ENCODE measurements at regions not wholly inside any gene's neighbourhood (a gene's known extent, or its start where the extent isn't known, plus 50 kb on each side); places are given as distances from the start of the nearest gene placed in this dataset.

DNA sequence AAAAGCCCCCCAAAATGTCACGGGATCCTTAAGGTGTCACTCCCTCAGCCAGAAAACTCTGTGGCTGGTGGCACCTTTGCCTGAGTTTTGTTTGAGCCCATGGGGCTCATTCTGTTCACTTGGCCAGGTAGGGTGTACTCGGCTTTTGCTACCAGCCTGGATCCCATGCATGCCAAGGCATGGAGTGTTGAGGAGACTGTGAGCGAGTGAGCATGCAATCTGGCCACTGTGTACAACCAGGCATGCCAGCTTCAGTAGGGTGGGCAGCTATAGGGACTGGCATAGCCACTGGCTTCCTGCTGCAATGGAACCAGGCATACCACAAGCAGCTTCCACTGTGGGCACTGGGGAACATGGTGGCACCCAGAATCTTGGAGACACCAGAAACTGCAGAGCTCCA is 436.0 kb upstream of the GRM3 start:
- H3K4me3 ChIP-seq (ENCODE audit: low read depth, low read length) = no peak overlapping the region
- no peak for DNase-seq (ENCODE audit: low read depth)
- TF ChIP-seq, protein P1, sequence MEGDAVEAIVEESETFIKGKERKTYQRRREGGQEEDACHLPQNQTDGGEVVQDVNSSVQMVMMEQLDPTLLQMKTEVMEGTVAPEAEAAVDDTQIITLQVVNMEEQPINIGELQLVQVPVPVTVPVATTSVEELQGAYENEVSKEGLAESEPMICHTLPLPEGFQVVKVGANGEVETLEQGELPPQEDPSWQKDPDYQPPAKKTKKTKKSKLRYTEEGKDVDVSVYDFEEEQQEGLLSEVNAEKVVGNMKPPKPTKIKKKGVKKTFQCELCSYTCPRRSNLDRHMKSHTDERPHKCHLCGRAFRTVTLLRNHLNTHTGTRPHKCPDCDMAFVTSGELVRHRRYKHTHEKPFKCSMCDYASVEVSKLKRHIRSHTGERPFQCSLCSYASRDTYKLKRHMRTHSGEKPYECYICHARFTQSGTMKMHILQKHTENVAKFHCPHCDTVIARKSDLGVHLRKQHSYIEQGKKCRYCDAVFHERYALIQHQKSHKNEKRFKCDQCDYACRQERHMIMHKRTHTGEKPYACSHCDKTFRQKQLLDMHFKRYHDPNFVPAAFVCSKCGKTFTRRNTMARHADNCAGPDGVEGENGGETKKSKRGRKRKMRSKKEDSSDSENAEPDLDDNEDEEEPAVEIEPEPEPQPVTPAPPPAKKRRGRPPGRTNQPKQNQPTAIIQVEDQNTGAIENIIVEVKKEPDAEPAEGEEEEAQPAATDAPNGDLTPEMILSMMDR (IDR thresholded peaks at IDR 0.05; ENCODE audit: low read depth, low read length, missing control alignments) = no peak

DNA sequence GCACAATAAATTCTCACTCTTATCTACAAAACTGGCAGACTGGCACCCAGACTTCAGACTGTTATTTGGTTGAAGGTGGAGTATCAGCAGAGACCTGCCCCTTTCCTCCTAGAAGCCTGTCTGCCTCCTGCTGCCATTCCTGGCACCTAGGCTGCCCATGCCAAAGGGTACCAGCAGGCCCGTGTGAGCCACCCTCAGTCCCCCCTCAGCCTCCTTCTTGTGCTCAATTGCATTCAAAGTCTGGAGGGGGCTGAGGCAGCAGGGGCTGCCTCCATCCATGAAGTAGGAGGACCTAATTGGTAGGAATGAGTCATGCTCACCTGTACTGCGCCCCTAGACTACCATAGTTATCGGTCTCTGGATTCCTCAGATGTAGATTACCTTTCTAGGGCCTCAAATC is 440.9 kb upstream of the GRM3 start:
- H3K4me3 ChIP-seq (ENCODE audit: low read depth, low read length) = no peak overlapping the region
- TF ChIP-seq, protein P1 (IDR thresholded peaks at IDR 0.05; ENCODE audit: low read depth, low read length, missing control alignments) = no peak
- in situ Hi-C loops (cut with HindIII; ENCODE audit: low sequenced_read_pairs) = no loop called here
- no peak for DNase-seq (ENCODE audit: low read depth)

More for the DNA sequence above, 436.0 kb upstream of the GRM3 start:
- in situ Hi-C loops (cut with HindIII; ENCODE audit: low sequenced_read_pairs) = no loop called here

DNA sequence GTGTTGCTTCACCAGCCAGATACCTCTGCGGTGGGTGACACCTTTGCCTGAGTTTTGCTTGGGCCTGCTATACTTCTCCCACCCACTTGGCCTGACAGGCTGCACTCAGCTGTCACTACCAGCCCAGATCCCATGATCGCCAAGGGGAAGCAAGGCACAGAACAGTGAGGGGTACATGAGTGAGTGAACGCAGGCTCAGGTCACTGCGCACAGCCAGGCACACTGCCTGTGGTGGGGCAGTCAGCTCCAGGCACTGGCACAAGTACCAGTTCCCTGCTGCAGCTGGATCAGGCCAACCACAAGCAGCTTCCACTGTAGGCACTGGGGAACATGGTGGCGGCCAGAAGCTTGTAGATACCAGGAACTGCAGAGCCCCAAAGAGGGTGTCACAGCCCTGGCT is 441.9 kb upstream of the GRM3 start:
- in situ Hi-C loops (cut with HindIII; ENCODE audit: low sequenced_read_pairs) = no loop called here
- no peak for DNase-seq (ENCODE audit: low read depth)
- TF ChIP-seq, protein P1 (IDR thresholded peaks at IDR 0.05; ENCODE audit: low read depth, low read length, missing control alignments) = no peak
- no peak overlapping the region for H3K4me3 ChIP-seq (ENCODE audit: low read depth, low read length)

DNA sequence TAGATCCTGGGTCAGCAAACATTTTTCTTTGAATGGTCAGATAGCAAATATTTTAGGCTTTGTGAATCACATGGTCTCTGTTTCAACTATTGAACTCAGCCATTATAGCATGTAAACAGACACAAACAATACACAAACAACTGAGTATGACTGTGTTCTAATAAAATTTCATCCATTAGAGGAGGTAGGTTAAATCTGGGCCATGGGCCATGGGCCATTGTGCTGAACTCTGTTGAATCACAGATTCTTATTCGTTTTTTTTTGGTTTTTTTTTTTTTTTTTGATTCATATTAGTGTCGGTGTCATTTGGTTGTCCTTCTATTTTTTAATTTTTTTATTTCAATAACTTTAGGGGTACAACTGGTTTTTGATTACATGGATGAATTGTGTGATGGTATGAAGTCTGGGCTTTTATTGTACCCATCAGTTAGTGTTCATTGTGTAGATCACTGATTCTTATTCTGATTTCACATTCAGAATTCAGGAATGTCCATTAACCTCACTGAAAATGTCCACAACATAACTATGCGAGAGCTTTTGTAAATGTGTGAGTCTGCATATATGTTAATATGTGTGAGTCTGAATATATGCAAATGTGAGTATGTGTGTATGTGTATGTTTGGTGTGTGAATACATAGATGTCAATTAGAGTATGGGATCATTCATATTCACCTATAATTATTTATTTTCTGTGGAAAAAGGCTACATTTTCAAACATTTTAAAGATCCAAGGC is 443.7 kb upstream of the GRM3 start:
- no peak overlapping the region for H3K4me3 ChIP-seq (ENCODE audit: low read depth, low read length)
- no peak for DNase-seq (ENCODE audit: low read depth)
- TF ChIP-seq, protein P1 (IDR thresholded peaks at IDR 0.05; ENCODE audit: low read depth, low read length, missing control alignments) = no peak
- in situ Hi-C loops (cut with HindIII; ENCODE audit: low sequenced_read_pairs) = no loop called here

DNA sequence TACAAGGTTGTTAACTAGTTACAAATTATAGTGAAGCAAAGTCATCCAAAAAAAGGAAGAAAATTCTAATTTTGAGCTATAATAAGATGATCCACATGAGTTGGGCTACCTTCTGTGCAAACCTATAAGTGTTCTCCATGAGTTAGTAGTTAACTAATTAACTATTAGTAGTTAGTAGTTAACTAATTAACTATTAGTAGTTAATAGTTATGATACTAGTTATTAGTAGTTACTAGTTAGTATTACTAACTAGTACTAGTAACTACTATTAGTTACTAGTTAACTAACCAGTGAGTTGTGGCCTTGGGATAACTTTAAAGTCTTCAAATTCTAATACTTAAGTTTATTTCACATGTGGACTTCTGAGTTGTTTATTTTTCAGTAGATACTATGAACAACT is 453.4 kb upstream of the GRM3 start:
- H3K4me3 ChIP-seq (ENCODE audit: low read depth, low read length) = no peak overlapping the region
- no peak for DNase-seq (ENCODE audit: low read depth)
- in situ Hi-C loops (cut with HindIII; ENCODE audit: low sequenced_read_pairs) = no loop called here
- TF ChIP-seq, protein P1 (IDR thresholded peaks at IDR 0.05; ENCODE audit: low read depth, low read length, missing control alignments) = no peak

DNA sequence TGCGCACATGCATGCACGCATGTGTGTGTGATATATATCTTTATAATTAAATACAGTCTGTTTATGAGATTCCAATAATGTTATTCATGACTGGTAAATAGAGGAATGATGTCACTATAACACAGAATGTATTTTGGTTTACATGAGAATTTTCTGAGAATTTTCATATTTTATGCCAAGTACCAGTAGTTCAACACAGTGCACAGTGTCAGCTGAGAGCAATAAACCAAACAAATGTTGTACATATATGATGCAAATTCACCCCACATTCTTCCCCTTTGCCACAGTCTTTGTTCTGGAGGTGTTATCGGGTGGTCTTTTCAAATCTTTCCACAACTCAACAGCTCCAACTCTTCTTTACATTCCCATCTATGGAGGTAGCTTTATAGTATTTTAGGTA is 462.2 kb upstream of the GRM3 start:
- no peak for DNase-seq (ENCODE audit: low read depth)
- in situ Hi-C loops (cut with HindIII; ENCODE audit: low sequenced_read_pairs) = no loop called here
- TF ChIP-seq, protein P1 (IDR thresholded peaks at IDR 0.05; ENCODE audit: low read depth, low read length, missing control alignments) = no peak
- H3K4me3 ChIP-seq (ENCODE audit: low read depth, low read length) = no peak overlapping the region
